HG03103 (cell line): ENCODE measurements at regions not wholly inside any gene's neighbourhood (a gene's known extent, or its start where the extent isn't known, plus 50 kb on each side); places are given as distances from the start of the nearest gene placed in this dataset.
A peak's percentile ranks its signal among the peaks of the same experiment; 100 is the strongest.

ENCODE experiments used
- ATAC-seq: cut with Tn5 transposase; IDR thresholded peaks from one replicate; pipeline ENCODE4 v1.9.1; 2021; ENCODE audit warnings: low read depth; ENCODE audit not compliant: unreplicated experiment

GRCh38 chrX:20527558-20528011 lies 260.9 kb upstream of the RPS6KA3 start:
- ATAC-seq = no peak

GRCh38 chrX:20527041-20527440 lies 260.3 kb upstream of the RPS6KA3 start:
- no peak for ATAC-seq

- ATAC-seq = no peak
Observed at GRCh38 chrX:20523626-20524312, 257.1 kb upstream of the RPS6KA3 start.

GRCh38 chrX:20522420-20522819 lies 255.7 kb upstream of the RPS6KA3 start:
- ATAC-seq = no peak

DNA sequence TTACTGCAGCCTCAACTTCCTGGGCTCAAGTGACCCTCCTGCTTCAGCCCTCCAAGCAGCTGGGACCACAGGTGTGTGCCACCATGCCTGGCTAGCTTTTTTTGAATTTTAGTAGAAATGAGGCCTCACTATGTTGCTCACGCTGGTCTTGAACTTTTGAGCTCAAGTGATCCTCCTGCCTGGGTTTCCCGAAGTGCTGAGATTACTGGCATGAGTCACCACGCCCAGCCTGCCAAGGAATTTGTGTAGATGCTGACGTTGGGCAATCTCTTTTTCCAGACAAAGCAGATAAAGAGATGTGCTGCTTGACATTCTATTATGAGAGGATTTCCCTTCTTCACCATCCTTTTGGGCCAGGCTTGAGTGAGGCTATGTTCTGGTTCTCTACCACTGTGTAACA lies 254.5 kb upstream of the RPS6KA3 start:
- no peak for ATAC-seq

DNA sequence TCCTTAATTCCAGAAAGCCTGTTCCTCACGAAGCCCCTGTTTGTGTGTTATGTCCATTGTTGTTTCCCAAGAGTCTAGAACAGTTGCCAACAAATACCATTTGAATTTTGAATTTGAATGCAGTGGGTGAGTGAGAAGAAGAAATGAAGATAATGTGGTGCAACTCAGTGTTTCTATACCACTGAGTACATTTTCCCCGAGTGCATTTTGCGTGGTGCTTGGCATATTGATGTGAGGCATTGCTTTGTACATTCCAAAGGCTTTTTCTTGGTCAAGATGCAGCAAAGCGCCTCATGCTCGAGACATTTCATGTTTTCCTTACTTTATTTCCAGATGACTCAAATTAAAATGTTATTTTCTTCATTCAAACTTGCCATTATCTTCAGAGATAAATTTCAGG lies 253.1 kb upstream of the RPS6KA3 start:
- ATAC-seq = no peak

GRCh38 chrX:20519146-20519545 lies 252.4 kb upstream of the RPS6KA3 start:
- no peak for ATAC-seq

- ATAC-seq = no peak
Observed at GRCh38 chrX:20517565-20517964, 250.9 kb upstream of the RPS6KA3 start.

GRCh38 chrX:20515841-20516461 lies 249.2 kb upstream of the RPS6KA3 start:
- ATAC-seq = peak; percentile 99

GRCh38 chrX:20514358-20514757 lies 247.6 kb upstream of the RPS6KA3 start:
- no peak for ATAC-seq

GRCh38 chrX:20513185-20513584 lies 246.5 kb upstream of the RPS6KA3 start:
- ATAC-seq = no peak

- no peak for ATAC-seq
Observed at GRCh38 chrX:20511792-20512191, 245.1 kb upstream of the RPS6KA3 start.

GRCh38 chrX:20507901-20508620 lies 241.4 kb upstream of the RPS6KA3 start:
- ATAC-seq = no peak

DNA sequence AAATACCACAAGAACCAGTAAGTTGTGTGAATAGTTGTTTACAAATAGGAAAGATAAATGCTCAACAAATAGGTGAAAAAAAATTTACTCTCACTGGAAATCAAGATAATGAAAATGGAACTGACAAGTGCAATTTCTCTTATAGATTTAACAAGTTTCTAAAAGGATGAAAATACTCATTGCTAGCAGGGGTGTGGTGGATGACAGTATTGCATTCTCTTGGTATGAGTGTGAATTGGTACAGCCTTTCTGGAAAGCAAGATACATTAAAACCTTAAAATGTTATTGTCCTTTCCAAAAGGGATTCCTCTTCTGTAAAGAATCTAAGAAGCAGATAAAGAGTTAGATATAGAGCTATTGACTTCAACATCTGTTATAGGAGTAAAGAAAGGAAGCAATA lies 240.0 kb upstream of the RPS6KA3 start:
- ATAC-seq = no peak

- no peak for ATAC-seq
Observed at GRCh38 chrX:20500949-20501348, 234.2 kb upstream of the RPS6KA3 start.

GRCh38 chrX:20500171-20500865 lies 233.6 kb upstream of the RPS6KA3 start:
- no peak for ATAC-seq

DNA sequence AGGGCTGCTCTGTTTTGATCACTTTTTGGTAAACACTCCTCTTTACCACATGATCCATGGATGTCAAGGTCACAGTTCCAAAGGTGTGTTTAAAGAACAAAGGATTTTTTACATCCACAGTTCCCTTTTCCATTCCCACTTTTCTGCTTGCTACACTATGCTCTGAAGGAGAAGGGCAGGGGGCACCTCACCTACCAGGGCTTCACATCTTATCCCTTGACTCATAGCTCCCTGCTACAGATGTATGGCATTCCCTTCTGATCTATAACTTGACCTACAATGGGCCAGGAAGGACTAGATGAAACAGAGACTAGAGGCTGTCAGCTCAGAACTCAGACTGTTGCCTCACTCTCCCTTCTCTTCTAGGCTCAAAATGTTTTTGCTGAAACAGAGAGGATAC lies 233.1 kb upstream of the RPS6KA3 start:
- ATAC-seq = no peak

GRCh38 chrX:20498851-20499635 lies 232.3 kb upstream of the RPS6KA3 start:
- no peak for ATAC-seq

DNA sequence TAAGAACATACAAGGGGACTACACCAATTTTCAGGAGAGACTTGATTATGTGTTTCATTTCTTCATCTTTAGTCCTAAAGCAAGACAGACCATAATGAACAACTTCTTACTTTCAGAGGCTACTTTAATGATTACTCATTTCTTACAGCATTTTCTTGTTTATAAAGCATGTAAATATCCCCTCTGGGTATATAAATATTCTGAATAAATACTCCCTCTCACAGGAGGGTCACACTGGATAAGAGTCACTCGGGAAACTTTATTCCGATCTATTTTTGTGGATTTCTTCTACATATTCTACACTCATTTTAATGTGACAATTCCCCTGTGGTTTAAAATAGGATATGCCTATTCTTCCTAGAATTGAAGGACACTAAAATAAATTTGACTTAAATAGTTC lies 228.9 kb upstream of the RPS6KA3 start:
- ATAC-seq = no peak

GRCh38 chrX:20488473-20488872 lies 221.8 kb upstream of the RPS6KA3 start:
- ATAC-seq = no peak
